ENCODE measurements at regions not wholly inside any gene's neighbourhood (a gene's known extent, or its start where the extent isn't known, plus 50 kb on each side); places are given as distances from the start of the nearest gene placed in this dataset.

DNA sequence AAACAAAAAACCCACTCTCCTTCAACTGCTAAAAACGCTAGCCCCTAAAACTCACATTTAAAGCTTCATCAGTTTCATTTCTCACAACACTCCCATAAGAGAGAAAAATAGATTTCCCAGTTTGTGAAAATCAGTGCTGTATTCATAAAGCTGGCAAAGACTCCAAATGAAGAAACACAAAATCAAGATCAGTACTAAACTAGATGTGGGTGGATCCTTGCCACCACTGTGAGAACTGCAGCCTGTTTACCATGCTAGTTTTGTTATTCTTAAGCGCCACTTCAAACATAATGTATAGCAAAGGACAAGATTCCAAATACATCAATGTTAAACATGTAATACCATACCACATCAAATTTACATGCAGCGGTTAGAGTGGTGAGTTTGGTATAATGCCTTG lies 104.5 kb upstream of the CCDC150 start:
- H3K27me3 ChIP-seq (ENCODE audit: insufficient read depth, low read length), result no peaks in the 10 kb centered on the region
- RAD21 ChIA-PET (ENCODE audit: low non-redundant PET in 1 of 2, low total read pairs in 2 of 2, uncharacterized antibody in 2 of 2, unreplicated experiment in 2 of 2), result no interaction called here
- DNase-seq (ENCODE audit: low read depth, low spot score) (no peak), ATAC-seq (no peak)
- CTCF ChIA-PET, result no interaction called here
- H4K20me1 ChIP-seq (ENCODE audit: insufficient read depth), result no peaks in the 10 kb centered on the region
- no peaks in the 10 kb centered on the region for H3K79me2 ChIP-seq (ENCODE audit: insufficient read depth, low read length)
- no peak overlapping the region for H2AFZ ChIP-seq (ENCODE audit: low read depth, low read length, poor library complexity, severe bottlenecking)
- no TSS peak for BruUV-seq (replicated peaks)
- no peak overlapping the region for H3K27ac ChIP-seq (ENCODE audit: low read depth, low read length)
- no peaks in the 10 kb centered on the region for H3K9me3 ChIP-seq (ENCODE audit: control insufficient read depth in 1 of 2, insufficient read depth in 1 of 2, low read depth in 1 of 2, low read length in 2 of 2)
- H3K4me3 ChIP-seq (replicated peaks in 1 of 2; ENCODE audit: low read depth in 1 of 2, low read length in 2 of 2), result no peak overlapping the region
- H3K36me3 ChIP-seq (ENCODE audit: control insufficient read depth in 1 of 2, insufficient read depth in 2 of 2, low read length in 2 of 2), result no peaks in the 10 kb centered on the region
- no peaks in the 10 kb centered on the region for H3K4me1 ChIP-seq (ENCODE audit: control insufficient read depth in 1 of 2, insufficient read depth in 2 of 2, low read length in 2 of 2)
- no peak overlapping the region for H3K9ac ChIP-seq (ENCODE audit: low read length)
- H3K9me2 ChIP-seq (ENCODE audit: insufficient read depth), result no peaks in the 10 kb centered on the region
- TF ChIP-seq, protein P1, sequence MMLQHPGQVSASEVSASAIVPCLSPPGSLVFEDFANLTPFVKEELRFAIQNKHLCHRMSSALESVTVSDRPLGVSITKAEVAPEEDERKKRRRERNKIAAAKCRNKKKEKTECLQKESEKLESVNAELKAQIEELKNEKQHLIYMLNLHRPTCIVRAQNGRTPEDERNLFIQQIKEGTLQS (IDR thresholded peaks at IDR 0.05), result no peak
- TF ChIP-seq POLR2AphosphoS5 (IDR thresholded peaks at IDR 0.05; ENCODE audit: low read depth, low read length) (no peak), CBX3 (IDR thresholded peaks at IDR 0.05; ENCODE audit: low read depth) (no peak), YY1 (IDR thresholded peaks at IDR 0.05; ENCODE audit: extremely low read depth, insufficient replicate concordance, low read depth, low read length) (no peak), EZH2phosphoT487 (IDR thresholded peaks at IDR 0.05; ENCODE audit: borderline replicate concordance) (no peak), ZNF274 (IDR thresholded peaks at IDR 0.05; ENCODE audit: low read depth, low read length) (no peak)
- TF ChIP-seq, protein P2, sequence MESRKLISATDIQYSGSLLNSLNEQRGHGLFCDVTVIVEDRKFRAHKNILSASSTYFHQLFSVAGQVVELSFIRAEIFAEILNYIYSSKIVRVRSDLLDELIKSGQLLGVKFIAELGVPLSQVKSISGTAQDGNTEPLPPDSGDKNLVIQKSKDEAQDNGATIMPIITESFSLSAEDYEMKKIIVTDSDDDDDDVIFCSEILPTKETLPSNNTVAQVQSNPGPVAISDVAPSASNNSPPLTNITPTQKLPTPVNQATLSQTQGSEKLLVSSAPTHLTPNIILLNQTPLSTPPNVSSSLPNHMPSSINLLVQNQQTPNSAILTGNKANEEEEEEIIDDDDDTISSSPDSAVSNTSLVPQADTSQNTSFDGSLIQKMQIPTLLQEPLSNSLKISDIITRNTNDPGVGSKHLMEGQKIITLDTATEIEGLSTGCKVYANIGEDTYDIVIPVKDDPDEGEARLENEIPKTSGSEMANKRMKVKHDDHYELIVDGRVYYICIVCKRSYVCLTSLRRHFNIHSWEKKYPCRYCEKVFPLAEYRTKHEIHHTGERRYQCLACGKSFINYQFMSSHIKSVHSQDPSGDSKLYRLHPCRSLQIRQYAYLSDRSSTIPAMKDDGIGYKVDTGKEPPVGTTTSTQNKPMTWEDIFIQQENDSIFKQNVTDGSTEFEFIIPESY (IDR thresholded peaks at IDR 0.05; ENCODE audit: extremely low read depth, insufficient replicate concordance, low read length), result no peak
- TF ChIP-seq, protein P3, sequence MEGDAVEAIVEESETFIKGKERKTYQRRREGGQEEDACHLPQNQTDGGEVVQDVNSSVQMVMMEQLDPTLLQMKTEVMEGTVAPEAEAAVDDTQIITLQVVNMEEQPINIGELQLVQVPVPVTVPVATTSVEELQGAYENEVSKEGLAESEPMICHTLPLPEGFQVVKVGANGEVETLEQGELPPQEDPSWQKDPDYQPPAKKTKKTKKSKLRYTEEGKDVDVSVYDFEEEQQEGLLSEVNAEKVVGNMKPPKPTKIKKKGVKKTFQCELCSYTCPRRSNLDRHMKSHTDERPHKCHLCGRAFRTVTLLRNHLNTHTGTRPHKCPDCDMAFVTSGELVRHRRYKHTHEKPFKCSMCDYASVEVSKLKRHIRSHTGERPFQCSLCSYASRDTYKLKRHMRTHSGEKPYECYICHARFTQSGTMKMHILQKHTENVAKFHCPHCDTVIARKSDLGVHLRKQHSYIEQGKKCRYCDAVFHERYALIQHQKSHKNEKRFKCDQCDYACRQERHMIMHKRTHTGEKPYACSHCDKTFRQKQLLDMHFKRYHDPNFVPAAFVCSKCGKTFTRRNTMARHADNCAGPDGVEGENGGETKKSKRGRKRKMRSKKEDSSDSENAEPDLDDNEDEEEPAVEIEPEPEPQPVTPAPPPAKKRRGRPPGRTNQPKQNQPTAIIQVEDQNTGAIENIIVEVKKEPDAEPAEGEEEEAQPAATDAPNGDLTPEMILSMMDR (IDR thresholded peaks at IDR 0.05 in 2 of 3, conservative IDR thresholded peaks at IDR 0.05 in 1 of 3; ENCODE audit: borderline replicate concordance in 1 of 3, insufficient read depth in 1 of 3, low read depth in 2 of 3, low read length in 2 of 3), result no peak
- TF ChIP-seq, protein P4, sequence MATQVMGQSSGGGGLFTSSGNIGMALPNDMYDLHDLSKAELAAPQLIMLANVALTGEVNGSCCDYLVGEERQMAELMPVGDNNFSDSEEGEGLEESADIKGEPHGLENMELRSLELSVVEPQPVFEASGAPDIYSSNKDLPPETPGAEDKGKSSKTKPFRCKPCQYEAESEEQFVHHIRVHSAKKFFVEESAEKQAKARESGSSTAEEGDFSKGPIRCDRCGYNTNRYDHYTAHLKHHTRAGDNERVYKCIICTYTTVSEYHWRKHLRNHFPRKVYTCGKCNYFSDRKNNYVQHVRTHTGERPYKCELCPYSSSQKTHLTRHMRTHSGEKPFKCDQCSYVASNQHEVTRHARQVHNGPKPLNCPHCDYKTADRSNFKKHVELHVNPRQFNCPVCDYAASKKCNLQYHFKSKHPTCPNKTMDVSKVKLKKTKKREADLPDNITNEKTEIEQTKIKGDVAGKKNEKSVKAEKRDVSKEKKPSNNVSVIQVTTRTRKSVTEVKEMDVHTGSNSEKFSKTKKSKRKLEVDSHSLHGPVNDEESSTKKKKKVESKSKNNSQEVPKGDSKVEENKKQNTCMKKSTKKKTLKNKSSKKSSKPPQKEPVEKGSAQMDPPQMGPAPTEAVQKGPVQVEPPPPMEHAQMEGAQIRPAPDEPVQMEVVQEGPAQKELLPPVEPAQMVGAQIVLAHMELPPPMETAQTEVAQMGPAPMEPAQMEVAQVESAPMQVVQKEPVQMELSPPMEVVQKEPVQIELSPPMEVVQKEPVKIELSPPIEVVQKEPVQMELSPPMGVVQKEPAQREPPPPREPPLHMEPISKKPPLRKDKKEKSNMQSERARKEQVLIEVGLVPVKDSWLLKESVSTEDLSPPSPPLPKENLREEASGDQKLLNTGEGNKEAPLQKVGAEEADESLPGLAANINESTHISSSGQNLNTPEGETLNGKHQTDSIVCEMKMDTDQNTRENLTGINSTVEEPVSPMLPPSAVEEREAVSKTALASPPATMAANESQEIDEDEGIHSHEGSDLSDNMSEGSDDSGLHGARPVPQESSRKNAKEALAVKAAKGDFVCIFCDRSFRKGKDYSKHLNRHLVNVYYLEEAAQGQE (IDR thresholded peaks at IDR 0.05; ENCODE audit: low read depth), result no peak
- H3K4me2 ChIP-seq (ENCODE audit: low read length), result no peak overlapping the region
- intact Hi-C loops (cut with micrococcal nuclease), result no loop called here
- POLR2A ChIA-PET, result no interaction called here

Measured in HCT116 (cell line).